22Rv1 (cell line): ENCODE measurements at regions not wholly inside any gene's neighbourhood (a gene's known extent, or its start where the extent isn't known, plus 50 kb on each side); places are given as distances from the start of the nearest gene placed in this dataset.

Experiments
- H3K27ac ChIP-seq: fragments of 450-650 bp; 2 replicates; pipeline ENCODE4 v1.5.1; 2017
- ZFX ChIP-seq: fragments of 450-650 bp; IDR thresholded peaks from 2 replicates; pipeline ENCODE4 v1.6.1; 2017; ENCODE audit warnings: antibody characterized with exemption, borderline replicate concordance
- TF ChIP-seq, protein P1 (sequence below): fragments of 450-650 bp; IDR thresholded peaks from 2 replicates; pipeline ENCODE4 v1.5.1; 2017; ENCODE audit warnings: mild to moderate bottlenecking

DNA sequence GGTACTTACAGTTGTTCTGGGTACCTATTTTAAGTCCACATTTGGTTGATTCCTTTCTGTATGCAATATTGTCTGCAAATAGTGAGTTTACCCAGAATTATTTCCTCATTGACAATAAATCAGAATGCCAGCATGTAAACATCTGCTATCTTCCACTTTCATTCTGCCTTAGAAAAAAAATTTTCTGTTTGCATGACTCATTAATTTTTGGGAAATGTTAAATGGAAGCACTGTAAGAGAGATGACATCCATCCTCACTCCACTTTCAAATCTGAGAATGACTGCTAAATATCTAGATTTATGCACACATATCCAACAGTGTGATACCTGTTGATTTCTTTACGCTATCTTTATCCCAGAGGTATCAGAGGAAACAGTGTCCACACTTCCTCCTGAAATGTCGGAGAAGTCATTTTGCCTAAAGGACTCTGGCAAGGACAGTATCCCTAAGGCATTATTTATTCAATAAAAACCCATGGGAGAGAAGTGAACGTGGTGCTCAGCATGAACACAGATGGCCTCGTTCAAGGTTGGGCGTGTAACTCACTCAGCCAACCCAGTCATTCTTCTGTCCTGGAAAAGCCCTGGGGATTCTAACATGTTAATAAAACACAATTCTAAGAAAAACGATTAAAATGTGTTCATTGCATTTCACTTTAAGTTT is 780.9 kb downstream of the QKI start:
- TF ChIP-seq ZFX: no peak
- TF ChIP-seq, protein P1, sequence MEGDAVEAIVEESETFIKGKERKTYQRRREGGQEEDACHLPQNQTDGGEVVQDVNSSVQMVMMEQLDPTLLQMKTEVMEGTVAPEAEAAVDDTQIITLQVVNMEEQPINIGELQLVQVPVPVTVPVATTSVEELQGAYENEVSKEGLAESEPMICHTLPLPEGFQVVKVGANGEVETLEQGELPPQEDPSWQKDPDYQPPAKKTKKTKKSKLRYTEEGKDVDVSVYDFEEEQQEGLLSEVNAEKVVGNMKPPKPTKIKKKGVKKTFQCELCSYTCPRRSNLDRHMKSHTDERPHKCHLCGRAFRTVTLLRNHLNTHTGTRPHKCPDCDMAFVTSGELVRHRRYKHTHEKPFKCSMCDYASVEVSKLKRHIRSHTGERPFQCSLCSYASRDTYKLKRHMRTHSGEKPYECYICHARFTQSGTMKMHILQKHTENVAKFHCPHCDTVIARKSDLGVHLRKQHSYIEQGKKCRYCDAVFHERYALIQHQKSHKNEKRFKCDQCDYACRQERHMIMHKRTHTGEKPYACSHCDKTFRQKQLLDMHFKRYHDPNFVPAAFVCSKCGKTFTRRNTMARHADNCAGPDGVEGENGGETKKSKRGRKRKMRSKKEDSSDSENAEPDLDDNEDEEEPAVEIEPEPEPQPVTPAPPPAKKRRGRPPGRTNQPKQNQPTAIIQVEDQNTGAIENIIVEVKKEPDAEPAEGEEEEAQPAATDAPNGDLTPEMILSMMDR: no peak
- no peak overlapping the region for H3K27ac ChIP-seq

DNA sequence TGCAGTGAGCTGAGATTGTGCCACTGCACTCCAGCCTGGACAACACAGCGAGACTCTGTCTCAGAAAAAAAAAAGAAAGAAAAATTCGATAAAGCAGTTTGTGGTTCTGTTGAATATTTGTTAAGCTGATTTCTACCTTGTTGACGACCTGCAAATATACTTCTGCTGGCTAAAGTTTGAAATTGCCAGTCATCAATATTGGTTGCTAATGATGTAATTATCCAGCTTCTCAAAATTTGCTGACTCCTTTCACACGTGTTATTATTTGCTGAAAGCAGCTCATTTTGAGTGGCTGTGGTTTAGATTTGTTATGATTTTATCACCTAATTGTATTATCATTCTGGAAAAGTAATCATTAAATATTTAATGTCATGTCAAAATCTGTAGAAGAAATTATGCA is 774.3 kb downstream of the QKI start:
- TF ChIP-seq ZFX: no peak
- TF ChIP-seq, protein P1: no peak
- no peak overlapping the region for H3K27ac ChIP-seq

DNA sequence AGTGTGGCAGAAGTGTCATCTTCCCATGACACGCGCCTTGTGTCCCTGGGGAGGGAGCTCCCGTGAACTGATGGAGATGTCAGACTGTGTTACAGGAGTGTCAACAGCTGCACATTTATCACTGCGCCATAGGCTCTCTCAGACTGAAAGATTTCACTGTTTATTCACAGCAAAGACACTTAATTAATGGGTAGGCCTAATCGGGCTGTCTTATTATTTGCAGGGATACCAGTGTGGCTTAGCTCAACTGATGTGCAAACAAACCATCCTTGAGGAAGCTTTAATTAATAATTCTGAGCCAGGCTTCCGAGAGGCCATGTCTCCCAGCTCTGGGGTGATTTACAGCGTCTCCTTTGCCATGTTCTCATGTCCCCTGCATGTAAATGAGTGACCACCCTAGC is 771.0 kb downstream of the QKI start:
- no peak for TF ChIP-seq ZFX
- TF ChIP-seq, protein P1: no peak
- H3K27ac ChIP-seq: no peak overlapping the region

DNA sequence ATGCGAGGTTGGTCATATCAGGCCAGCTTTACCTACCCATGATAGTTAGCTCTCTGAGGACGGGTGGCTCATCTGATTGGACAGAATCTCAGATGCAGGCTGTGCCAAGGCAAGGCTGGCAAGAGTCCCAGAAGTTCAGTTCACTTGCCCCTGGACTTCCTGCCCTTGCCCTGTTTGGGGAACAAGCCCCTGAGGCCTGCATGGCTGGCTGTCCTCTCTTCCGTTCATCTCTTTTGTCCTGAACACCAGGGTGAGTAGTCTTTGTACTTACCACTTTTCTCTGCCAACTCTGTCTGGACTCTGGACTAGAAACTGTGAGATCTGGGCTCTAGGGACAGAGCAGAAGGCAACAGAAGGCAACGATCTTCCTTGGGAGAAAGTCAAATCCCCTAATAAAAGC is 769.9 kb downstream of the QKI start:
- TF ChIP-seq ZFX: no peak
- TF ChIP-seq, protein P1: no peak
- no peak overlapping the region for H3K27ac ChIP-seq

DNA sequence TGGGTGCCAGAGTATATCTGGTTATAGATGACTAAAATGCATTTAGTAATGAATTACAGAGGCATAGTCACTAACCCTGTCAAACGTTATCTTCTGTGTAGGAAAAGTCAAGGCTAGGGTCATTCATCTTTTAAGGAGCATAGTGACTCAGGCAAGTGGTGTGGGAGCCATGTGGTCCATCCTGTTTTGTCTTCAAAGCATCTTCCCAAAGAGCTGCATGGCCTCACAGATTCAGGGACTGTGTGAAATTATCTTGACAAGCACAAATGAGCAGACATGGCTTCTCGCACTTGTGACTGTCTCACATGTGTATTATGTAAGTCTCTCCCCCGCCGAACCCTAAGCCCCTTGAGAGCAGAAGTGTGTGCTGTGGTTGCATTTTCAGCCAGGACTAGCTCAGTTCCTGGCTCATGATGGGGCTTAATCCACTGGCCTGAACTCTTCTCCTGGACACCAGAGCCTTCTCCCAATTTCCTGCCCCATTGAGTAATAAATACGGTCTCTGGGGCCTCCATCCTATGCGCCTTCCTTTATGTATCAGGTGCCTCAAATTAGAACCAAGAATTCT is 769.1 kb downstream of the QKI start:
- TF ChIP-seq, protein P1: no peak
- TF ChIP-seq ZFX: no peak

DNA sequence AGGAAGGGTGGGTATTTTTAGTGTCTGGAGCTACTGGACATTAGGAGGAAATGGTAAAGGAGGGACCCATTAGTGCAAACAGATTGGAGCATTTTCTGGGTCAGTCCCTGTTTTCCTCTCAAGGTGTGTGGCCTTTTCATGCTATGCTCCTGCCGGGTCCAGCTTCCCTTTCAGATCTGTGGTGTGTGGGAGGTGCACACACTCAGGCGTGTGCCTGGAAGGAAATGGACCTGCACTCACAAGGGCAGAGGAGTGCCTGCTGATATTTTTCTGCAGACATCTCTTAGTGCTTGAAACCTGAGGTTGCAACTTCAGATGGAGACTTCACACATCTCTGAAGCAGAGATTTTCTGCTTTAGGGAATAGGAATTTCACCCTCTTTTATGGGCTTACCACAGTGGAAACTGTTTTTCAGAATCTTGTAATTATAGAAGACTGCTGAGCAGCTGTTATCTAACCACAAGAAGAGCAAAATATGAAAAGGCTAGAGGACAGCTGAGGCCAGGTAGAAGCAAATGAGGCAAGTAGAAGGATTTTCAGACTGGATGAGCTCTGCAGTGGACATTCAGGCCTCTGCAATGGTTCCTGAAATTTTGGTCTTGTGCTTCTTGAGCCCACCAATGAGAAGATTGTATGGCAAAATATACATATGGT is 764.3 kb downstream of the QKI start:
- no peak overlapping the region for H3K27ac ChIP-seq
- TF ChIP-seq ZFX: no peak
- TF ChIP-seq, protein P1: no peak

More for the DNA sequence above, 769.1 kb downstream of the QKI start:
- no peak overlapping the region for H3K27ac ChIP-seq

DNA sequence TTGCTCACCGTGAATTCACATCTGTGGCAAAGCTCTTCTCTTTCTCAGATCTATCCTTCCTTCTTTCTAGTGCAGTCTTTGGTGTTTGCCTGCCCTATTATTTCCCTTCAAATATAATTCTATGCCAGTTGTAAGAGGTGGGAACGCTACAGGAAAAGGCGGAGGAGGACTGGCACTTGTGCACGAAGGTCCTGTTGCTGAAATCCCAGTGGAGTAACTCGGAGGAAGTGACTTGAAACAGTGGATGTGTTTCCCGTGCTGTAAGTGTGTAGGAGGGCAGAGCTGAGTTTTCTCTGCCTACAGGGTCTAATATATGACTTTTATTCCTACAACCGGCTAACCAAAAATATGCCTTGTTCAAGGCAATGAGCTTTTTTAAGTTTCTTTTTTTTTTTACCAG is 754.8 kb downstream of the QKI start:
- no peak overlapping the region for H3K27ac ChIP-seq

More for the DNA sequence above, 754.8 kb downstream of the QKI start:
- no peak for TF ChIP-seq ZFX
- TF ChIP-seq, protein P1: no peak
